22Rv1 (cell line): ENCODE measurements at regions not wholly inside any gene's neighbourhood (a gene's known extent, or its start where the extent isn't known, plus 50 kb on each side); places are given as distances from the start of the nearest gene placed in this dataset.

Source experiments
- ZFX ChIP-seq: fragments of 450-650 bp; IDR thresholded peaks from 2 replicates; pipeline ENCODE4 v1.6.1; 2017; ENCODE audit warnings: antibody characterized with exemption, borderline replicate concordance
- TF ChIP-seq, protein P1 (sequence below): fragments of 450-650 bp; IDR thresholded peaks from 2 replicates; pipeline ENCODE4 v1.5.1; 2017; ENCODE audit warnings: mild to moderate bottlenecking

DNA sequence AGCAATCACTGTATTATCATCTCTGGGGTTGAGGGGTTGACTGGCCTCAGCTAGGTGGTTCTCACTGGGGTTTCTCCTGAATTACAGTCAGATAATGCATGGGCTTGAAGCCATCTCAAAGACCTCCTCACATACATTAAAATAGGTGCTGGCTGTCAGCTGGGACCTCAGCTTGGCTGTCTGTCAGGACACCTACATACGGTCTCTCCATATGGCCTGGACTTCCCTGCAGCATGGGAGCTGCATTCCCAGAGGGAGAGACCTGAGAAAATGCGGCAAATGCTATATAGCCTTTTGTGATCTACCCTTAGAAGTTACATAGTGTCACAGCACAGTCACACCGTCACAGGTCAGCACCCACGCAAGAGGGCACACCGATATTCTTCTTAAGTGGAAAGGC, 93.6 kb downstream of the TSEN15 start:
- TF ChIP-seq, protein P1, sequence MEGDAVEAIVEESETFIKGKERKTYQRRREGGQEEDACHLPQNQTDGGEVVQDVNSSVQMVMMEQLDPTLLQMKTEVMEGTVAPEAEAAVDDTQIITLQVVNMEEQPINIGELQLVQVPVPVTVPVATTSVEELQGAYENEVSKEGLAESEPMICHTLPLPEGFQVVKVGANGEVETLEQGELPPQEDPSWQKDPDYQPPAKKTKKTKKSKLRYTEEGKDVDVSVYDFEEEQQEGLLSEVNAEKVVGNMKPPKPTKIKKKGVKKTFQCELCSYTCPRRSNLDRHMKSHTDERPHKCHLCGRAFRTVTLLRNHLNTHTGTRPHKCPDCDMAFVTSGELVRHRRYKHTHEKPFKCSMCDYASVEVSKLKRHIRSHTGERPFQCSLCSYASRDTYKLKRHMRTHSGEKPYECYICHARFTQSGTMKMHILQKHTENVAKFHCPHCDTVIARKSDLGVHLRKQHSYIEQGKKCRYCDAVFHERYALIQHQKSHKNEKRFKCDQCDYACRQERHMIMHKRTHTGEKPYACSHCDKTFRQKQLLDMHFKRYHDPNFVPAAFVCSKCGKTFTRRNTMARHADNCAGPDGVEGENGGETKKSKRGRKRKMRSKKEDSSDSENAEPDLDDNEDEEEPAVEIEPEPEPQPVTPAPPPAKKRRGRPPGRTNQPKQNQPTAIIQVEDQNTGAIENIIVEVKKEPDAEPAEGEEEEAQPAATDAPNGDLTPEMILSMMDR = no peak
- no peak for TF ChIP-seq ZFX
